Left ventricle myocardium inferior (tissue), 1 donor: ENCODE measurements at regions not wholly inside any gene's neighbourhood (a gene's known extent, or its start where the extent isn't known, plus 50 kb on each side); places are given as distances from the start of the nearest gene placed in this dataset.
"Not testable (repeated sequence)": the region's sequence is repeated elsewhere in the genome, so short reads cannot be mapped to it uniquely, and the experiment has no call there.

Experiments
- DNase-seq: peaks from one replicate; pipeline ENCODE4 v3.0.0-alpha.2; 2020
- H3K27ac ChIP-seq: fragments of 200-600 bp; replicated peaks from 2 replicates; pipeline ENCODE4 v1.8.0; 2021
- H3K27me3 ChIP-seq: fragments of 200-600 bp; 2 replicates; pipeline ENCODE4 v1.8.0; 2021; ENCODE audit warnings: low read depth
- H3K36me3 ChIP-seq: fragments of 200-600 bp; 2 replicates; pipeline ENCODE4 v1.8.0; 2021
- H3K4me1 ChIP-seq: fragments of 200-600 bp; 2 replicates; pipeline ENCODE4 v1.8.0; 2021
- H3K4me3 ChIP-seq: fragments of 200-600 bp; 2 replicates; pipeline ENCODE4 v1.8.0; 2021; ENCODE audit warnings: mild to moderate bottlenecking, moderate library complexity
- H3K9me3 ChIP-seq: fragments of 200-600 bp; replicated peaks from 2 replicates; pipeline ENCODE4 v1.8.0; 2021
- intact Hi-C: fragments of 100-400 bp; cut with micrococcal nuclease; formaldehyde crosslinking; loops from one replicate; pipeline ENCODE4 v1.11.0; 2022
- TF ChIP-seq, protein P1 (sequence below): fragments of 200-600 bp; IDR thresholded peaks from 2 replicates; pipeline ENCODE4 v1.8.0; 2021; ENCODE audit warnings: antibody characterized with exemption, mild to moderate bottlenecking, borderline replicate concordance
- donor health status: DM: no; HTN: yes; CAD: no; lungs with severe emphysema.

DNA sequence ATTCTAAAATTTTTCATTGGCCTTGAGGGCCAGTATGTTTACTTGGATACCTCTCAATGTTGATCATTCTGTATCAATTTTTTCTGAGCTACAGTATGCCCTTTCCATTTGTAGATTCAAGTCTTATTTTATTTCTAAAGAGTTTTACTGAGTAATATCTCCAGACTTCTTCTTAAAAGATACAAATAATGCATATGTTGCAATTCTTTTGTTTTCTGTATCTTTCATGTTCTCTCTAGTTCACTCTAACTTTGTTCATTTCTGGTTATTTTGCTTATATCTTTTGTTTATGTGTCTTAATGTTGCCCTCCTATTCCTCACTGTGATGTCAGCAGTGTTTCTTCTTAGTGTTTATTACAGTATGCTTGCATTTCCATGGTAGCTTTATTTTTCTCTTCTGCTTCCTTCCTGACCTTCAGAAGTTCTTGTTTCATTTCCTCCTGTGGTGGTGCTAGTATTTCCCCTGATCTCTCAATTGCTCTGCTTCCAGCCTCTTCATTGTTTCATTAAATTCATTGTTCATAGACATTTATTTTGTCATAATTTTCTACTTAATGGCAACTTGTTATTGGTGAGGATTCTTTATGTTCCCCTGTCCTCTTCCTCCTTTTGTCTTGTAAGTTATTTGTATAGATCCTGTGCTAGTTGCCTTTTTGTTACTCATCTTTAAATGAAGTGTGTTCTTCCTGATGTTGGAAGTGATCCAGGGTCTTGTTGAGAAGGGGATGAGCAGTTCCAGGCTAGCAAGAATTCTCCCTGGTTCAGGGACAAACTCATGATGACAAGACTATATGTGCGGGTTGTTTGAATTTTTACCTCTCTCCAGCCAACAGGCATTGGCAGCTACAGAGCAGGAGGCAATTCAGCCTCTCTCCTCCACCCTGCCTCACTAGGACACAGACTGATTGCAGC, 160.8 kb downstream of the DEPDC1B start:
- Histone ChIP-seq H3K27ac (peak overlapping the region; percentile 42), H3K4me1 (peaks cover 33% of the 10 kb centered on the region), H3K36me3 (no peaks in the 10 kb centered on the region), H3K9me3 (no peaks in the 10 kb centered on the region), H3K4me3 (no peak overlapping the region), H3K27me3 (no peaks in the 10 kb centered on the region)
- intact Hi-C loops, result no loop called here
- DNase-seq, result no peak
- TF ChIP-seq, protein P1, sequence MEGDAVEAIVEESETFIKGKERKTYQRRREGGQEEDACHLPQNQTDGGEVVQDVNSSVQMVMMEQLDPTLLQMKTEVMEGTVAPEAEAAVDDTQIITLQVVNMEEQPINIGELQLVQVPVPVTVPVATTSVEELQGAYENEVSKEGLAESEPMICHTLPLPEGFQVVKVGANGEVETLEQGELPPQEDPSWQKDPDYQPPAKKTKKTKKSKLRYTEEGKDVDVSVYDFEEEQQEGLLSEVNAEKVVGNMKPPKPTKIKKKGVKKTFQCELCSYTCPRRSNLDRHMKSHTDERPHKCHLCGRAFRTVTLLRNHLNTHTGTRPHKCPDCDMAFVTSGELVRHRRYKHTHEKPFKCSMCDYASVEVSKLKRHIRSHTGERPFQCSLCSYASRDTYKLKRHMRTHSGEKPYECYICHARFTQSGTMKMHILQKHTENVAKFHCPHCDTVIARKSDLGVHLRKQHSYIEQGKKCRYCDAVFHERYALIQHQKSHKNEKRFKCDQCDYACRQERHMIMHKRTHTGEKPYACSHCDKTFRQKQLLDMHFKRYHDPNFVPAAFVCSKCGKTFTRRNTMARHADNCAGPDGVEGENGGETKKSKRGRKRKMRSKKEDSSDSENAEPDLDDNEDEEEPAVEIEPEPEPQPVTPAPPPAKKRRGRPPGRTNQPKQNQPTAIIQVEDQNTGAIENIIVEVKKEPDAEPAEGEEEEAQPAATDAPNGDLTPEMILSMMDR, result no peak

DNA sequence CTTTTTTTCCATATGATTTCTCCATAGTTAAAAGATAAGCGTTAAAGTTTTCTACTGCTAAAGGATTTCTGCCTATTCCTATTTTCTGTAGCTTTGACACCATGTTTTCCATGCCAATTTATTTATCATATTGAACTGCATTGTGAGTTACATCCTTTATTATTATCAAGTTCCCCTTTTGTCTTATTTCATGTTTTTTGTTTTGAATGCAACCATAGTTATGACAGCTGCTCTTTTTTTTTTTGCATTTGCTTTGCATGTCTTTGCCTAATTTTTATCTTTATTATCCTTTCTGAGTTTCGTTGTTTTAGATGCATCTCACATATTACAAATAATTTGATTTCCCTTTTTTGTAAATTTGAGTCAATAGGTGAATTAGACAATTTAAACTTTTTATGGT, 161.5 kb downstream of the DEPDC1B start:
- Histone ChIP-seq H3K9me3 (peaks cover 6% of the 10 kb centered on the region), H3K27ac (no peak overlapping the region), H3K27me3 (no peaks in the 10 kb centered on the region), H3K4me1 (peaks cover 33% of the 10 kb centered on the region), H3K36me3 (no peaks in the 10 kb centered on the region), H3K4me3 (no peak overlapping the region)
- no peak for DNase-seq
- intact Hi-C loops, result no loop called here
- TF ChIP-seq, protein P1, result no peak

DNA sequence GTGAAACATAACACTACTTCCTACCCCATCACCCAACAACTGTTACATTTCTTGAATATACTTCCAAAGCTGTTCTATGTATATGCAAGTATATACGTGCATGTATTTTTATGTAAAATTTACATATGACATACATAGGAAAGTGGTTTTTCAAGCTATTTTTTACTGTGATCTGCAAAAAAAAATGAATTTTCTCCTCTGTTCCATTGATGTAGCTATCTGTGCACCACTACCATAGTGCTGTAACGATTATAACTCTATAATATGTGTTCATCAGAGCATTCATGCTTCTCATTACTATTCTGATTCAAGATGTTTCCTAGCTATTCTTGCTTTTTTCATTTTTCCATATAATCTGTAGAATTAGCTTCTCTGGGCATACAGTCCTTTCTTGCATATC, 164.0 kb downstream of the DEPDC1B start:
- no peak for DNase-seq
- Histone ChIP-seq H3K9me3 (peaks cover 6% of the 10 kb centered on the region), H3K36me3 (no peaks in the 10 kb centered on the region), H3K27ac (no peak overlapping the region), H3K27me3 (no peaks in the 10 kb centered on the region), H3K4me3 (no peak overlapping the region), H3K4me1 (peaks cover 23% of the 10 kb centered on the region)
- intact Hi-C loops, result no loop called here
- TF ChIP-seq, protein P1, result no peak

DNA sequence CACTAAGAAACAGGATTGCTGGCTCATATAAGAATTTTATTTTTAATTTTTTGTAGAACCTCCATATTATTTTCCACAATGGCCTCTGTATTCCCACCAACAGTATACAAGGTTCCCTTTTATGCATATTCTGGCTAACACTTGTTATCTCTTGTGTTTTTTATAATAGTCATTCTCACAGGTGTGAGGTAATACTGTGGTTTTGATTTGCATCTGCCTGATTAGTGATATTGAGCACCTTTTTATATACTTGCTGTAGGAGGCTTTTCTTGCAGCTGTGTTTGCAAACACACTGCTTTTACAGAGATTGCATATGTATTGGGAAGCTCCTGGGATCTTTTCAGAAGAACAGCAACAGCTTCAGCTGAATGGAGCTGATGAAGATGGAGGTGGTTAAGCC, 164.8 kb downstream of the DEPDC1B start:
- H3K27me3 ChIP-seq, result no peaks in the 10 kb centered on the region
- H3K36me3 ChIP-seq, result no peaks in the 10 kb centered on the region
- H3K4me1 ChIP-seq, result peaks cover 16% of the 10 kb centered on the region
- intact Hi-C loops, result no loop called here
- H3K4me3 ChIP-seq, result no peak overlapping the region
- DNase-seq, result no peak
- TF ChIP-seq, protein P1, result no peak
- H3K9me3 ChIP-seq, result peaks cover 6% of the 10 kb centered on the region
- H3K27ac ChIP-seq, result no peak overlapping the region

DNA sequence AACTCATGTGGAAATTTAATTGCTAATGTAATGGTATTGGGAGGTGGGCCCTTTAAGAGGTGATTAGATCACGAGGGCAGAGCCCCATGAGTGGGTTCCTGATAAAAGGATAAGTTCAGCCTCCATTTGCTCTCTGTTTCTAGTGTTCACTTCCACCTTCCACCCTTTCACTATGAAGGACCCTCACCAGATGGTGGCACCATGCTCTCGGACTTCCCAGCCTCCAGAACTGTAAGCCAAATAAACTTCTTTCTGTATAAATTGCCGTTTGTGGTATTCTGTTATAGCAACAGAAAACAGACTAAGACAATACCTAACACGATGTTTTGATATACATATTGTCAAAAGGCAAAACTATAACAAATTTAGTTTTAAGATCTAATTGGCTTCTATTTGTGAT, 166.2 kb downstream of the DEPDC1B start:
- peaks cover 12% of the 10 kb centered on the region for H3K4me1 ChIP-seq
- no peak for DNase-seq
- H3K9me3 ChIP-seq, result peaks cover 6% of the 10 kb centered on the region
- intact Hi-C loops, result no loop called here
- H3K27me3 ChIP-seq, result no peaks in the 10 kb centered on the region
- TF ChIP-seq, protein P1, result no peak
- no peak overlapping the region for H3K27ac ChIP-seq
- H3K36me3 ChIP-seq, result no peaks in the 10 kb centered on the region
- no peak overlapping the region for H3K4me3 ChIP-seq

DNA sequence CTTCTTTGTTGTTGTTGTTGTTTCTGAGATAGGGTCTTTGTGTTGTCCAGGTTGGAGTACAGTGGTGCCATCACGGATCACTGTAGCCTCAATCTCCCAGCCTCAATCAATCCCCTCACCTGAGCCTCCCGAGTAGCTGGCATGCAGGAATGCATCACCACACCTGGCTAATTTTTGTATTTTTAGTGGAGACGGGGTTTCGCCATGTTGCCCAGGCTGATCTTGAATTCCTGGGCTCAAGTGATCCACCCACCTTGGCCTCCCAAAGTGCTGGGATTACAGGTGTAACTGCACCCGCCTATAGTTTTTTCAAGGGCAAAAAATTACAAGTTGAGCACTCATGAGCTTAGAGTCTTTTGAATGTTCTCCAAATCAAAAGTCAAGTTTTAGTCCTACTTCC, 167.2 kb downstream of the DEPDC1B start:
- intact Hi-C loops, H3K27ac ChIP-seq, DNase-seq, H3K4me3 ChIP-seq, H3K27me3 ChIP-seq, H3K36me3 ChIP-seq, H3K9me3 ChIP-seq: not testable (repeated sequence)
- H3K4me1 ChIP-seq, result peaks cover 20% of the 10 kb centered on the region

DNA sequence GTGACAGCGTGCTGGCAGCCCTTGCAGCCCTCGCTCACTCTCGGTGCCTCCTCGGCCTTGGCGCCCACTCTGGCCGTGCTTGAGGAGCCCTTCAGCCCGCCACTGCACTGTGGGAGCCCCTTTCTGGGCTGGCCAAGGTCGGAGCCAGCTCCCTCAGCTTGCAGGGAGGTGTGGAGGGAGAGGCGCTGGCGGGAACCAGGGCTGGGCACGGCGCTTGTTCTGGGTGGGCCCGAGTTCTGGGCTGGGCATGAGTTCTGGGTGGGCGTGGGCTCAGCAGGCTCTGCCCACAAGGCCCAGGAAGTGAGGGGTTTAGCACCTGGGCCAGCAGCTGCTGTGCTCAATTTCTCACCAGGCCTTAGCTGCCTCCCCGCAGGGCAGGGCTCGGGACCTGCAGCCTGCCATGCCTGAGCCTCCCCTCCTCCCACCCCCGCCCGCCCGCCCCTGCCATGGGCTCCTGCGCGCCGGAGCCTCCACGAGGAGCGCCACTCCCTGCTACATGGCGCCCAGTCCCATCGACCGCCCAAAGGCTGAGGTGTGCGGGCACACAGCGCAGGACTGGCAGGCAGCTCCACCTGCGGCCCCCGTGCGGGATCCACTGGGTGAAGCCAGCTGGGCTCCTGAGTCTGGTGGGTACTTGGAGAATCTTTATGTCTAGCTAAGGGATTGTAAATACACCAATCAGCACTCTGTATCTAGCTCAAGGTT, 169.7 kb downstream of the DEPDC1B start:
- H3K4me3 ChIP-seq, intact Hi-C loops, H3K27ac ChIP-seq, H3K27me3 ChIP-seq, DNase-seq, H3K9me3 ChIP-seq, H3K36me3 ChIP-seq: not testable (repeated sequence)
- peaks cover 20% of the 10 kb centered on the region for H3K4me1 ChIP-seq
